Trophoblast cell (in vitro differentiated cells and primary cell): ENCODE measurements at regions not wholly inside any gene's neighbourhood (a gene's known extent, or its start where the extent isn't known, plus 50 kb on each side); places are given as distances from the start of the nearest gene placed in this dataset.
"Not testable (repeated sequence)": the region's sequence is repeated elsewhere in the genome, so short reads cannot be mapped to it uniquely, and the experiment has no call there.

Experiments used
- DNase-seq, 2 donors: peaks; one replicate each; pipeline ENCODE4 v3.0.0-alpha.2; 2016
- H2AFZ ChIP-seq: 2 replicates; pipeline ENCODE4 v1.6.1; 2013; ENCODE audit warnings: low read length, moderate library complexity, mild to moderate bottlenecking; ENCODE audit not compliant: insufficient read depth, poor library complexity
- H2AK5ac ChIP-seq: 2 replicates; pipeline ENCODE4 v1.6.1; 2013; ENCODE audit warnings: mild to moderate bottlenecking, low read length
- H2BK120ac ChIP-seq: 2 replicates; pipeline ENCODE4 v1.6.1; 2013; ENCODE audit warnings: low read length, mild to moderate bottlenecking, moderate library complexity; ENCODE audit not compliant: insufficient read depth, poor library complexity
- H2BK12ac ChIP-seq: 2 replicates; pipeline ENCODE4 v1.6.1; 2013; ENCODE audit warnings: mild to moderate bottlenecking, low read length, moderate library complexity
- H2BK5ac ChIP-seq: 2 replicates; pipeline ENCODE4 v1.6.1; 2013; ENCODE audit warnings: low read length, low read depth, moderate library complexity, mild to moderate bottlenecking; ENCODE audit not compliant: poor library complexity
- H3K14ac ChIP-seq: 2 replicates; pipeline ENCODE4 v1.6.1; 2013; ENCODE audit warnings: mild to moderate bottlenecking, low read length
- H3K18ac ChIP-seq: 2 replicates; pipeline ENCODE4 v1.6.1; 2013; ENCODE audit warnings: mild to moderate bottlenecking, low read length
- H3K23ac ChIP-seq: 2 replicates; pipeline ENCODE4 v1.6.1; 2013; ENCODE audit warnings: low read length
- H3K27ac ChIP-seq: 2 replicates; pipeline ENCODE4 v1.5.1; 2013; ENCODE audit warnings: low read depth, mild to moderate bottlenecking, inconsistent platforms, low read length, moderate library complexity
- H3K27me3 ChIP-seq: 2 replicates; pipeline ENCODE4 v1.6.1; 2013; ENCODE audit warnings: inconsistent platforms, mild to moderate bottlenecking, low read length, moderate library complexity; ENCODE audit not compliant: insufficient read depth
- H3K36me3 ChIP-seq, 2 experiments: 1 replicate in 1 of 2; 2 replicates in 1 of 2; pipeline ENCODE4 v1.6.1; 2013; ENCODE audit warnings: low read length in 2 of 2, mild to moderate bottlenecking in 2 of 2, moderate library complexity in 1 of 2; ENCODE audit not compliant: insufficient read depth in 2 of 2, control insufficient read depth in 1 of 2
- H3K4ac ChIP-seq: 2 replicates; pipeline ENCODE4 v1.6.1; 2013; ENCODE audit warnings: low read depth, mild to moderate bottlenecking, low read length, moderate library complexity
- H3K4me1 ChIP-seq, 2 experiments: 1 replicate in 1 of 2; 2 replicates in 1 of 2; pipeline ENCODE4 v1.6.1; 2013; ENCODE audit warnings: low read length in 2 of 2, mild to moderate bottlenecking in 2 of 2, moderate library complexity in 1 of 2; ENCODE audit not compliant: insufficient read depth in 2 of 2, control insufficient read depth in 1 of 2
- H3K4me2 ChIP-seq: 2 replicates; pipeline ENCODE4 v1.6.1; 2013; ENCODE audit warnings: inconsistent platforms, mild to moderate bottlenecking, low read length, moderate library complexity
- H3K4me3 ChIP-seq: 2 replicates; pipeline ENCODE4 v1.5.1; 2013; ENCODE audit warnings: mild to moderate bottlenecking, low read depth, low read length, inconsistent platforms
- H3K79me1 ChIP-seq: one replicate; pipeline ENCODE4 v1.6.1; 2013; ENCODE audit warnings: low read length
- H3K79me2 ChIP-seq: 2 replicates; pipeline ENCODE4 v1.6.1; 2013; ENCODE audit warnings: low read length, mild to moderate bottlenecking; ENCODE audit not compliant: control insufficient read depth, insufficient read depth, poor library complexity
- H3K9ac ChIP-seq: 2 replicates; pipeline ENCODE4 v1.6.1; 2013; ENCODE audit warnings: mild to moderate bottlenecking, low read length
- H3K9me3 ChIP-seq: 2 replicates; pipeline ENCODE4 v1.6.1; 2013; ENCODE audit warnings: low read depth, mild to moderate bottlenecking, control low read depth, inconsistent platforms, low read length; ENCODE audit not compliant: insufficient read depth
- H4K12ac ChIP-seq: 2 replicates; pipeline ENCODE4 v1.6.1; 2013; ENCODE audit warnings: low read depth, mild to moderate bottlenecking, low read length, moderate library complexity
- H4K8ac ChIP-seq: 2 replicates; pipeline ENCODE4 v1.6.1; 2013; ENCODE audit warnings: low read depth, mild to moderate bottlenecking, low read length, moderate library complexity
- H4K91ac ChIP-seq: one replicate; pipeline ENCODE4 v1.6.1; 2013; ENCODE audit warnings: low read depth, mild to moderate bottlenecking, low read length, moderate library complexity
- WGBS: extraction: QIAGEN DNeasy Blood & Tissue Kit; methylation state at CpG from one replicate; pipeline ENCODE4 v1.1.7; 2013; ENCODE audit warnings: missing lambda C conversion rate; ENCODE audit not compliant: insufficient read length, insufficient coverage; ENCODE audit errors: extremely low coverage; 5-methylcytosine and 5-hydroxymethylcytosine counted together

GRCh38 chr3:126285369-126285768, 71.8 kb downstream of the KLF15 start:
- Histone ChIP-seq H3K36me3 (no peaks in the 10 kb centered on the region), H3K79me2 (no peaks in the 10 kb centered on the region), H4K12ac (no peak overlapping the region), H2AFZ (no peak overlapping the region), H3K4me2 (no peak overlapping the region), H2AK5ac (no peak overlapping the region), H3K27me3 (no peaks in the 10 kb centered on the region), H3K79me1 (peaks cover 2% of the 10 kb centered on the region), H2BK5ac (no peak overlapping the region), H4K91ac (no peak overlapping the region), H2BK120ac (no peak overlapping the region), H3K9me3 (no peaks in the 10 kb centered on the region), H3K14ac (no peak overlapping the region), H2BK12ac (no peak overlapping the region), H3K9ac (no peak overlapping the region), H3K18ac (no peak overlapping the region), H3K4me1 (peaks cover 5 to 10% of the 10 kb centered on the region in 2 experiments), H4K8ac (no peak overlapping the region), H3K4ac (no peak overlapping the region), H3K27ac (no peak overlapping the region), H3K23ac (no peak overlapping the region), H3K4me3 (no peak overlapping the region)
- DNase-seq: no peak
- WGBS: no CpG with 5 or more reads among the region's 2 CpGs

- Histone ChIP-seq H4K91ac (no peak overlapping the region), H3K36me3 (no peaks in the 10 kb centered on the region), H3K18ac (no peak overlapping the region), H3K4me2 (no peak overlapping the region), H2BK5ac (no peak overlapping the region), H2AK5ac (no peak overlapping the region), H3K79me1 (peaks cover 2% of the 10 kb centered on the region), H3K27me3 (no peaks in the 10 kb centered on the region), H4K8ac (no peak overlapping the region), H3K4ac (no peak overlapping the region), H3K27ac (no peak overlapping the region), H3K4me3 (no peak overlapping the region), H2AFZ (no peak overlapping the region), H2BK12ac (no peak overlapping the region), H3K23ac (no peak overlapping the region), H3K14ac (no peak overlapping the region), H3K79me2 (no peaks in the 10 kb centered on the region), H4K12ac (no peak overlapping the region), H3K9ac (no peak overlapping the region), H3K9me3 (no peaks in the 10 kb centered on the region), H2BK120ac (no peak overlapping the region), H3K4me1 (peaks cover 5 to 10% of the 10 kb centered on the region in 2 experiments)
- no CpG with 5 or more reads among the region's 9 CpGs for WGBS
- DNase-seq: peak; percentile 66 to 84
Observed at GRCh38 chr3:126284258-126284904, 72.8 kb downstream of the KLF15 start.

GRCh38 chr3:126283651-126284050, 73.6 kb downstream of the KLF15 start:
- not testable (repeated sequence) for H3K4me3 ChIP-seq, H3K9me3 ChIP-seq, H3K27ac ChIP-seq, H3K4me1 ChIP-seq, H4K12ac ChIP-seq, H3K23ac ChIP-seq, H3K9ac ChIP-seq, H3K18ac ChIP-seq, H4K91ac ChIP-seq, H4K8ac ChIP-seq, H3K36me3 ChIP-seq, H3K79me1 ChIP-seq, H2BK5ac ChIP-seq, H2BK120ac ChIP-seq, H2BK12ac ChIP-seq, H3K27me3 ChIP-seq, H2AK5ac ChIP-seq, H3K4ac ChIP-seq, H3K79me2 ChIP-seq, H2AFZ ChIP-seq, H3K4me2 ChIP-seq, H3K14ac ChIP-seq
- DNase-seq: peak in 1 of 2 donors; percentile 21
- WGBS: no CpG with 5 or more reads among the region's 2 CpGs

DNA sequence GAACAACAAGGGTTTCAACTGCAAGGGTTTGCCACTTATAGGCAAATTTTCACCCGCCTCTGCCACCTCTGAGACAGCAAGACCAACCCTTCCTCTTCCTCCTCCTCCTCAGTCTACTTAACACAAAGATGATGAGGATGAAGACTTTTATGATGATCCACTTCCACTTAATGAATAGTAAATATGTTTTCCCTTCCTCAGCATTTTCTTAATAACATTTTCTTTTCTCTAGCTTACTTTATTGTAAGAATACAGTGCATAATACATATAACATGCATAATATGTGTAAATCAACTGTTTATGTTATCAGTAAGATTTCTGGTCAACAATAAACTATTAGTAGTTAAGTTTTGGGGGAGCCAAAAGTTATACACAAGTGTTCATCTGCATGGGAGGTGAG, 77.4 kb downstream of the KLF15 start:
- Histone ChIP-seq H3K36me3 (no peaks in the 10 kb centered on the region), H3K14ac (no peak overlapping the region), H3K27ac (no peak overlapping the region), H4K8ac (no peak overlapping the region), H3K27me3 (no peaks in the 10 kb centered on the region), H2BK12ac (no peak overlapping the region), H2AK5ac (no peak overlapping the region), H3K9me3 (no peaks in the 10 kb centered on the region), H3K79me1 (no peaks in the 10 kb centered on the region), H2BK120ac (no peak overlapping the region), H3K4ac (no peak overlapping the region), H3K79me2 (no peaks in the 10 kb centered on the region), H4K12ac (no peak overlapping the region), H2BK5ac (no peak overlapping the region), H3K4me1 (peaks cover 0 to 1% of the 10 kb centered on the region in 2 experiments), H3K9ac (no peak overlapping the region), H3K4me2 (no peak overlapping the region), H3K23ac (no peak overlapping the region), H3K18ac (no peak overlapping the region), H3K4me3 (no peak overlapping the region), H2AFZ (no peak overlapping the region), H4K91ac (no peak overlapping the region)
- WGBS: no CpG with 5 or more reads among the region's 1 CpG
- no peak for DNase-seq
